Activated CD4-positive, alpha-beta T cell treated with anti-CD3 and anti-CD28 coated beads, Interleukin-2, amount 10 ng/mL, durations not matched to agents 7 days and 5 days (primary cell): ENCODE measurements at regions not wholly inside any gene's neighbourhood (a gene's known extent, or its start where the extent isn't known, plus 50 kb on each side); places are given as distances from the start of the nearest gene placed in this dataset.

ENCODE experiments used
- CTCF ChIA-PET: fragments of 350-600 bp; sonication (Branson Sonifier 250); formaldehyde crosslinking; loops from one replicate; lab custom pipeline; 2021; ENCODE audit warnings: antibody characterized with exemption; lab: Charles Lee
- POLR2A ChIA-PET: fragments of 350-600 bp; sonication (Branson Sonifier 250); formaldehyde crosslinking; loops from one replicate; lab custom pipeline; 2021; ENCODE audit warnings: antibody characterized with exemption; lab: Charles Lee
- DNase-seq: peaks from one replicate; pipeline ENCODE4 v3.0.0-alpha.2; 2020
- H3K27ac Mint-ChIP-seq: one replicate; pipeline ENCODE4 v1.8.0; 2021; ENCODE audit warnings: mild to moderate bottlenecking, moderate library complexity, mixed read lengths
- H3K27me3 Mint-ChIP-seq: one replicate; pipeline ENCODE4 v1.8.0; 2021; ENCODE audit warnings: mixed read lengths
- H3K36me3 Mint-ChIP-seq: one replicate; pipeline ENCODE4 v1.8.0; 2021; ENCODE audit warnings: low read depth, mixed read lengths
- H3K4me1 Mint-ChIP-seq: one replicate; pipeline ENCODE4 v1.8.0; 2021; ENCODE audit warnings: mixed read lengths
- H3K4me3 Mint-ChIP-seq: one replicate; pipeline ENCODE4 v1.8.0; 2021; ENCODE audit warnings: mild to moderate bottlenecking, moderate library complexity, mixed read lengths
- H3K9me3 Mint-ChIP-seq: one replicate; pipeline ENCODE4 v1.8.0; 2021; ENCODE audit warnings: mixed read lengths

DNA sequence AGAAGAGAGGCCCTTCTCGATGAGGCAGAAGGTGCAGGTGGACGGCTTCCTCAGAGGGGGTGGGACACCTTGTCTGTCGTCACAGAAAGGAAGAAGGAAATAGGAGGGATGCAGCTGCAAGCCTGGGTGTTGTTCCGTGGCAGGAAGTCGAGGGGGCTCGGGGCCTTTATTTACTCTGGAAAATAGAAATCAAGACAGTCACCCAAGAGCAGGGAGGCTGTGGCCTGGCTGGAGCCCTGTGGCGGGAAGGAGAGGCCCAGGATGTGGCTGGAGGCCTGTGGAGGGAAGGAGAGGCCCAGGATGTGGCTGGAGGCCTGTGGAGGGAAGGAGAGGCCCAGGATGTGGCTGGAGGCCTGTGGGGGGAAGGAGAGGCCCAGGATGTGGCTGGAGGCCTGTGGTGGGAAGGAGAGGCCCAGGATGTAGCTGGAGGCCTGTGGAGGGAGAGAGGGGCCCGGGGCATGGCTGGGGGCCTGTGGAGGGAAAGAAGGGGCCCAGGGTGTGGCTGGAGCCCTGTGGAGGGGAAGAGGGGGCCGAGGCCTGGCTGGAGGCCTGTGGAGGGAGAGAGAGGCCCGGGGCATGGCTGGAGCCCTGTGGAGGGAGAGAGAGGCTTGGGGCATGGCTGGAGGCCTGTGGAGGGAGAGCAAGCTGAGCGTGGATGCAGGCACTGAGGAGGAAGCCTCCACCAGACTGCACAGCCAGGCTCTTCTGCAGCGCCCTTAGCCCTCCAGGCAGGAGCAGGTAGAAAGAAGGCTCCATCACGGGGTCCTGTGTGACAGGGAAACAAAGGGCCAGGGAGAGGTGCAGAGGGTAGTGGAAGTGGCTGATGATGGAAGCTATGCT is 97.3 kb upstream of the SFMBT2 start:
- CTCF ChIA-PET: interaction anchor here (0.7 to 2.1 kb wide), 5 partner anchors 9 to 737 kb away, joined by 3 to 5 read pairs (median 3); no protein-coding TSS in a partner anchor
- Mint-ChIP-seq H3K27ac (peak overlapping the region; percentile 86), H3K4me1 (peaks cover 59% of the 10 kb centered on the region), H3K27me3 (no peaks in the 10 kb centered on the region), H3K9me3 (peaks cover 47% of the 10 kb centered on the region), H3K36me3 (peaks cover 51% of the 10 kb centered on the region), H3K4me3 (peak overlapping the region; percentile 1)
- POLR2A ChIA-PET: no interaction called here
- DNase-seq: peak; percentile 60

DNA sequence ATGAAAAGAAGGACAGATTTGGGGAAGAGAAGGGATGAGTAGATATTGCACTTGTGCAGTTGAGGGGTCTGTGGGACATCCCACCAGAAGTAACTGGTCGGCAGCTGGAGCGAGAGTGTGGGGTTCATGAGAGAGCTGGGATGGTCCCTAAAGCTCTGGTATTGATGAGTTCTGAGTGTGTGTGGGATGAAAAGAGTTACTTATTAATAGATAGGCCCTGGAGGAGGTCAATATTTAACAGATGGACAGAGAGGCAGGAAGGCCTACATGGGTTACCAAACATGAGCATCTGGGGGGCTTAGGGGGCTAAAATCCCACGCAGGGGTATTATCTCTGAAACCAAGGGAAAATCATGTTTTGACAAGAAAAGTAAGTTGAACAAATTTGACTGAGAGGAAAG is 95.7 kb upstream of the SFMBT2 start:
- DNase-seq: no peak
- peaks cover 44% of the 10 kb centered on the region for H3K9me3 Mint-ChIP-seq
- no peak overlapping the region for H3K4me3 Mint-ChIP-seq
- H3K36me3 Mint-ChIP-seq: peaks cover 49% of the 10 kb centered on the region
- ChIA-PET CTCF (interaction anchor here (0.8 to 1.2 kb wide), 2 partner anchors 14 to 18 kb away, joined by 3 to 6 read pairs; no protein-coding TSS in a partner anchor), POLR2A (no interaction called here)
- peak overlapping the region; percentile 86 for H3K27ac Mint-ChIP-seq
- H3K27me3 Mint-ChIP-seq: no peaks in the 10 kb centered on the region
- H3K4me1 Mint-ChIP-seq: peaks cover 56% of the 10 kb centered on the region

DNA sequence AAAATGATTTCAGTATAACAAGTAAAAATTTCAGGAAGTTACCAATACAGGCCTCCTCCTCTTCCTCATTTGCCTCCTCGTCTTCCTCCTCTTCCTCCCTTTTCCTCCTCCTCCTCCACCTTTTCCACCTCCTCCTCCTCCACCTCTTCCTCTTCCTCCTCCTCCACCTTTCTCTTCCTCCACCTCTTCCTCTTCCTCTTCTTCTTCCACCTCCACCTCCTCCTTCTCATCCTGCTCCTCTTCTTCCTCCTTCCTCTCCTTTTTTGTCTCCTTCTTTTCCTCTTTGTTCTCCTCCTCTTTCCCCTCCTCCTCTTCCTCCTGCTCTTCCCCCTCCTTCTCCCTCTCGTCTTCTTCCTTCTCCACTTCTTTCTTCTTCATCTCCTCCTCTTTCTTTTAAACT is 94.4 kb upstream of the SFMBT2 start:
- Mint-ChIP-seq H3K9me3 (peaks cover 34% of the 10 kb centered on the region), H3K4me1 (peaks cover 60% of the 10 kb centered on the region), H3K27me3 (no peaks in the 10 kb centered on the region), H3K36me3 (peaks cover 42% of the 10 kb centered on the region), H3K27ac (no peak overlapping the region), H3K4me3 (no peak overlapping the region)
- CTCF ChIA-PET: interaction anchor here (1.1 to 1.9 kb wide), 4 partner anchors 12 to 20 kb away, joined by 3 to 9 read pairs (median 4); no protein-coding TSS in a partner anchor
- POLR2A ChIA-PET: no interaction called here
- no peak for DNase-seq

DNA sequence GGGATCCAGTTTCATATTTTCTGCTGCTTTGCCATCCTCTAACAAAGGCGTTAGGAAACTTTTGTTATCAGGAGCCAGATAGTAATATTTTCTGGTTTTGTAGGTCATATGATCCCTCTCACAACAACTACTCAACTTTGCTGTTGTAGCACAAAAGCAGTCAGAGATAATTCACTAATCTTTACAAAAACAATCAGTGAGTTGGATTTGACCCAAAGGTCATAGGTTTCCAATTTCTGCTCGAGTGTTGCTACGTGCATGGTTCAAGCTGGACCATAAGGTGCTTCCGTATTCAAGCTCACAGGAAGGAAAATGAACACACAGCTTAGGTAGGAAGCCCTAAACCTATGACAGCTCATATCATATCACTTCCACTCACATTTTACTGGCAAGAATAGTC is 92.4 kb upstream of the SFMBT2 start:
- peaks cover 19% of the 10 kb centered on the region for H3K9me3 Mint-ChIP-seq
- no peaks in the 10 kb centered on the region for H3K27me3 Mint-ChIP-seq
- H3K36me3 Mint-ChIP-seq: peaks cover 24% of the 10 kb centered on the region
- DNase-seq: no peak
- no peak overlapping the region for H3K27ac Mint-ChIP-seq
- no peak overlapping the region for H3K4me3 Mint-ChIP-seq
- peaks cover 46% of the 10 kb centered on the region for H3K4me1 Mint-ChIP-seq
- ChIA-PET CTCF (interaction anchor here (0.9 to 1.9 kb wide), 2 partner anchors 11 to 22 kb away, joined by 5 to 7 read pairs; no protein-coding TSS in a partner anchor), POLR2A (no interaction called here)

DNA sequence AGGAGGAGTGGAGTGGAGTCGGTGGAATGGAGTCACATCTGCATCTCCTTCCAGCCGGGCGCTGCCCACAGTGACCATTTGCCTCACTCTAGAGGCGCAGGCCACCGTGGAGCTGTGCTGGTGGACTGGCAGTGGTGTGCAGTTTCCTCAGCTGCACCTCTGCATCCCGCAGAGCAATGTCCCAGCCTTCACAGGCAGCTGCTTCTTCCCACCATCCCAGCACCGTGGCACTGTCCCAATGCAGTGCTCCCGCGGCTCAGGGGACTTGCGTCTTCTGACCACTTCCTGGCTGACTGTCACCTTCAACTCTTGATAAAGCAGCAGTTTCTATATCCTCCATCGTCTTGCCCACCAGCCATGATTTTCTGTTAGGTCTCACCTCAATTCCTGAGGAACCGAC is 90.3 kb upstream of the SFMBT2 start:
- peaks cover 11% of the 10 kb centered on the region for H3K9me3 Mint-ChIP-seq
- peaks cover 31% of the 10 kb centered on the region for H3K4me1 Mint-ChIP-seq
- H3K4me3 Mint-ChIP-seq: no peak overlapping the region
- ChIA-PET CTCF (interaction anchor here (2.2 kb wide), 1 partner anchor 9 kb away, joined by 9 read pairs; no protein-coding TSS in a partner anchor), POLR2A (no interaction called here)
- no peak overlapping the region for H3K27ac Mint-ChIP-seq
- peaks cover 9% of the 10 kb centered on the region for H3K36me3 Mint-ChIP-seq
- no peak for DNase-seq
- H3K27me3 Mint-ChIP-seq: no peaks in the 10 kb centered on the region

DNA sequence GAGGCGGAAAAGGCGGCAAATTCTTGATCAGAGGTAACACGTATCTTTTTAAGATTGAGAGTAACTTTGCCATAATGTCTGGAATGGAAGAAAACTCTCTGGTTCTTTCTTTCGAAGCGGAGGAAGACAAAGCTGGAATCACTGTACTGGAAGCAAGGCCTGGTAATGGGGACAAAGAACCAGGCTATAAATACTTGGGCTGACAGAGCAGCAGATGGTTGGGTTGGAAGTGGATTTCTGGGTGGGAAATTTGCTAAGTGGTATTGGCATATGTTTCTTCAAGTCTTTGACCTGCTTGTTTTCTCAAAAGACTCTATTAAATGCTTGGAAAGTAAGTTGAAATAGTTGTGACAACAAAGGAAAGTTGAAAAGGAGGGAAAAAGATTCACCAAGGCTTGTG is 87.3 kb upstream of the SFMBT2 start:
- peaks cover 41% of the 10 kb centered on the region for H3K4me1 Mint-ChIP-seq

DNA sequence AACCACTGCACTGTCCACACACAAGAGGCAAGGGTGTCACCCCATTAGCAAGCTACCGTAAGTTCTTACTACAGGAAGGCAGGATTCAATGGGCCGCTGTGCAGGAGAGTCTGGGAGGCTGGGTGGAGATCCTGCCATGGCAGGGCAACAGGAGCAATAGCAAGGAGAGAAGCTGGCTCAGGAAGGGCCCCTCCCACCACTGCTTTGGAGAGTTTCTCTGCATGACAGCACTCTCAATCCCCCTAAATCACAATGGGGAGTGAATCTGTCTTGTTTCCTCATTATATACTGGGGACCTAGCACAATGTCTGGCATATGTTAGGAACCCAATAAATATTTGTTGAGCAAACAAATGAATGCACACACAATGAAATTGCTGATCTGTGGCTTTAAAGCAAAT is 83.2 kb upstream of the SFMBT2 start:
- Mint-ChIP-seq H3K27me3 (no peaks in the 10 kb centered on the region), H3K4me3 (no peak overlapping the region), H3K27ac (no peak overlapping the region), H3K4me1 (peaks cover 57% of the 10 kb centered on the region), H3K36me3 (peaks cover 24% of the 10 kb centered on the region), H3K9me3 (peaks cover 8% of the 10 kb centered on the region)
- CTCF ChIA-PET: interaction anchor here (0.5 to 2.5 kb wide), 5 partner anchors 9 to 1796 kb away, joined by 3 to 7 read pairs (median 4); partner anchors contain the start of gene SFMBT2
- POLR2A ChIA-PET: interaction anchor here (1.0 kb wide), 1 partner anchor 9 kb away, joined by 4 read pairs; no protein-coding TSS in a partner anchor
- DNase-seq: no peak

More for the DNA sequence above, 87.3 kb upstream of the SFMBT2 start:
- DNase-seq: no peak
- Mint-ChIP-seq H3K36me3 (peaks cover 2% of the 10 kb centered on the region), H3K27me3 (no peaks in the 10 kb centered on the region), H3K27ac (no peak overlapping the region), H3K9me3 (no peaks in the 10 kb centered on the region), H3K4me3 (no peak overlapping the region)
- ChIA-PET POLR2A (no interaction called here), CTCF (no interaction called here)

DNA sequence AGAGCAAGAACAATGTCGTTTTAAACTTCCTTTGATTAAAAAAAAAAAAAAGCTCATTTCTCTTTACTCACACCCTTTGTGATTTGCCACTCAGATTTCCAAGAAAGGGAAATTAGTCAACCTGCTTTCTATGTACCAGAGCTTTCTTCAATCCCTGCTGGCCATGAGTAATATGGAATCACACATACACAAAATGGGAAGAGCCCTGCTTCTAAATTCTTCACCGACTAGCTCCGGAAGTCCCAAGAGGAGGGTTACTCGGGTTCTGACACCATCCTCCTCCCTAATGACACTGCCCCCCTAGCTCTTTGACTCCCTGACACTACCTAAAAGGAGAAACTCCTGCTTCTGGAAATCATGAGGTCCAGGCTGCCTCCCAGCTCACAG is 81.8 kb upstream of the SFMBT2 start:
- DNase-seq: no peak
- POLR2A ChIA-PET: interaction anchor here (0.5 kb wide), 1 partner anchor 20 kb away, joined by 3 read pairs; no protein-coding TSS in a partner anchor
- CTCF ChIA-PET: interaction anchor here (0.6 to 2.4 kb wide), 9 partner anchors 8 to 593 kb away, joined by 3 to 9 read pairs (median 5); partner anchors contain the start of gene SFMBT2
- Mint-ChIP-seq H3K27me3 (no peaks in the 10 kb centered on the region), H3K4me3 (no peak overlapping the region), H3K9me3 (peaks cover 10% of the 10 kb centered on the region), H3K27ac (peak overlapping the region; percentile 79), H3K36me3 (peaks cover 32% of the 10 kb centered on the region), H3K4me1 (peaks cover 67% of the 10 kb centered on the region)

DNA sequence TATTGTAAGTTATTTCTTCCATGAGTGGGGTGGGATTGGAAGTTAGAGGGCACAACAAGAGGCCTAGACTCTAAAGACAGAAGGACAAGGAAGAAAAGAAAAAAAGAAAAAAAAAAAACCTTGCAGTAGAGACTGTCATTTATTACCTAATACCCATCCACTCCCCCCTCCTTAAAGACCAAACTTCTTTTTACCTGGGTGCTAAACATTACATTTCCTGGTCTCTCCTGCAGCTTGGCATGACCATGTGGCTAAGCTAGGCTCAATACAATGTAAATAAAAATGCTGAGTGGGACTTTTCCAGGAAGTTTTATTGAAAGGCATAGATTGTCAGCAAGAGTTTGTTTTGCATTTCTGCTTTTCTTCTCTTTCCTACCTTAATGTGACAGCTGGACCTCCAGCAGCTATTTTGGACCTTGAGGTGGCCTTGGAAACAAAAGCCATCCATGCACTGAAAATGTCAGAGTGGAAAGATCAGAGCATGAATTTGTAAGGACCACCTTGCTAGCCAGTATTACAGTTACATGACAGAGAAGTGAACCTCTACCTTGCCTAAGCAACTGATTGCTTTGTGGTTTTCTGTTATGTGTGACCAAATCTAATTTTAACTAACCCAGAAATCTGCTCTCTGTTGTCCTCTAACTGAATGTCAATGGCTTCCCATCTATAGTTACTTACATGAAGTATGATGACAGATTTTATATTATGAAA is 81.3 kb upstream of the SFMBT2 start:
- H3K27me3 Mint-ChIP-seq: no peaks in the 10 kb centered on the region
- no peak for DNase-seq
- CTCF ChIA-PET: interaction anchor here (0.6 to 2.4 kb wide), 7 partner anchors 10 to 33 kb away, joined by 3 to 9 read pairs (median 6); no protein-coding TSS in a partner anchor
- H3K36me3 Mint-ChIP-seq: peaks cover 38% of the 10 kb centered on the region
- POLR2A ChIA-PET: interaction anchor here (0.5 kb wide), 1 partner anchor 19 kb away, joined by 3 read pairs; no protein-coding TSS in a partner anchor
- H3K27ac Mint-ChIP-seq: peak overlapping the region; percentile 79
- peaks cover 15% of the 10 kb centered on the region for H3K9me3 Mint-ChIP-seq
- peaks cover 69% of the 10 kb centered on the region for H3K4me1 Mint-ChIP-seq
- no peak overlapping the region for H3K4me3 Mint-ChIP-seq

DNA sequence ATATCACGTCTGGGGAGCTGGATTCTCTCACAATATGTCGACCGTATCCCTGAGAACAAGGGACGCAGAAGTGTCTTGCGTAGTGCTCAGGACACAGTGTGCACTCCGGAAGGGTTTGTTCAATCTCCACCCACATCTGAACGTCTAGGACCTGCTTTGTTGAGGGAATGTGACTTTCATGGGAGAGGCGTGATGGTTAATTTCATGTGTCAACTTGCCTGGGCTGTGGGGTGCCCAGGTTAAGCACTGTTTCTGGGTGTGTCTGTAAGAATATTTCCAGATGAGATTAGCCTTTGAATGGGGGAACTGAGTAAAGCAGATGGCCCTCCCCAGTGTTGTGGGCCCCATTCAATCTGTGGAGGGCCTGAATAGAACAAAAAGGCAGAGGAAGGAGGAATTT is 80.4 kb upstream of the SFMBT2 start:
- Mint-ChIP-seq H3K9me3 (peaks cover 17% of the 10 kb centered on the region), H3K27ac (peak overlapping the region; percentile 79), H3K4me1 (peaks cover 73% of the 10 kb centered on the region), H3K4me3 (no peak overlapping the region), H3K27me3 (no peaks in the 10 kb centered on the region), H3K36me3 (peaks cover 40% of the 10 kb centered on the region)
- POLR2A ChIA-PET: no interaction called here
- no peak for DNase-seq
- CTCF ChIA-PET: interaction anchor here (1.1 to 2.4 kb wide), 2 partner anchors 11 to 12 kb away, joined by 7 to 9 read pairs; no protein-coding TSS in a partner anchor

DNA sequence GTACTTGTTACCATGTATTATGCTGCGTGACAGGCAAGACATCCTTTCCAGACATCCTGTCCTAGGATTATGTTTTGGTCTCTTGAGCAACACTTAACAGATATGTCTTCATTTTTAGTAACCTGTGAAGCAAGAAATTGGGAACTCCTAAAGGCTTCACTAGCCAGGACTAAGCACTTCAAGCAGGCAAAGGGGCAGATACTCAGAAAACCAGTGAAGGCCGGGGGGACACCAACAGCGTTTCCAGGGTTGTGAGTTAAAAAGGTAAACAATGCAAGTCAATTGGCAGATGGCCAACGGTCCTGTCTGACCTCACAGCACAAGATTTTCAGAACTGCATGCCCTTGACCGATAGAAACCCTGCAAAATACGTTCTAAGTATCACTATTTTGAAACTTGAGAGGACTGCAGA is 77.6 kb upstream of the SFMBT2 start:
- Mint-ChIP-seq H3K27ac (no peak overlapping the region), H3K4me1 (peaks cover 81% of the 10 kb centered on the region), H3K4me3 (no peak overlapping the region), H3K36me3 (peaks cover 50% of the 10 kb centered on the region), H3K9me3 (peaks cover 21% of the 10 kb centered on the region), H3K27me3 (no peaks in the 10 kb centered on the region)
- DNase-seq: no peak
- CTCF ChIA-PET: interaction anchor here (0.9 to 1.2 kb wide), 2 partner anchors 18 to 51 kb away, joined by 3 read pairs; no protein-coding TSS in a partner anchor
- POLR2A ChIA-PET: no interaction called here

DNA sequence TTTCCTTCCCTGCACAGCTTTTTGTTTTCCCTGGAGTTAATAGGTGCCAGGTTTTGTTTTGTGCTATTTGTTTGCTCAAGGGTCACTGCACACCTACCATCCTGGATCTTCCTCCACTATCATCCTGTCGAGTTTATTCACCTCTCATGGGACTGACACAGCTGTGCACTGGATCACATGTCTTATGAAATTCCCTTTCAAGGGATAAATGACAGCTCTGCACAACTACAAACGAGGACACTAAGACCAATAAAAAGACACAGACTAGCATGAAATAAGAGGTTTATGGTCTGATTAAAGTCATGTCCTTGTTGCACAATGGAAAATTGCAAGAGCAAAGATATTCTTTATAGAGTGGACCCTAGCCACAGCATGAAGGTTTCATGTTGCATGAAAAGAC is 76.7 kb upstream of the SFMBT2 start:
- Mint-ChIP-seq H3K4me3 (no peak overlapping the region), H3K27me3 (no peaks in the 10 kb centered on the region), H3K4me1 (peaks cover 81% of the 10 kb centered on the region), H3K9me3 (peaks cover 21% of the 10 kb centered on the region), H3K36me3 (peaks cover 56% of the 10 kb centered on the region), H3K27ac (no peak overlapping the region)
- ChIA-PET POLR2A (no interaction called here), CTCF (no interaction called here)
- no peak for DNase-seq
